HG02678 (cell line): ENCODE measurements at regions not wholly inside any gene's neighbourhood (a gene's known extent, or its start where the extent isn't known, plus 50 kb on each side); places are given as distances from the start of the nearest gene placed in this dataset.

Source experiments
- ATAC-seq: cut with Tn5 transposase; IDR thresholded peaks from one replicate; pipeline ENCODE4 v1.9.1; 2021; ENCODE audit warnings: mild to moderate bottlenecking, moderate library complexity; ENCODE audit not compliant: unreplicated experiment

DNA sequence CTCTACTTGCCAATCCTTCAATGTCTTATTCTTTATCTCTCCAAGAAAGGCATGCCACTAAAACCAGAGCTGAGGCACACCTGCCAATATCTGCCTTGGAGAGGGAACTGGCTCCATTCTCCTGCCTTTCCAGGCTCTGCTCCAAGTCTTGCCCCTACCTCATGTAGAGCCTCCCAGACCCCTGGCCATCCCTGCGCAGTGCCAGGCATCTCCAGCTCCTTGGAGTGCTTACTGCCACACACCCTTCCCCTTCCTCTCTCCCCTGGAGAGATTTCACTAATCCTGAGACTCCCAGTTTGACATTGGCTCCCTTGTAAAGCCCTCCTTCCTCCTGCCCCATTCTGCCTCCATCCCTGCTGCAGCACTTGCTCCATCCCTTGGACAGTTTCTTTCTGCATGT is 255.2 kb upstream of the ZMIZ1 start:
- no peak for ATAC-seq

DNA sequence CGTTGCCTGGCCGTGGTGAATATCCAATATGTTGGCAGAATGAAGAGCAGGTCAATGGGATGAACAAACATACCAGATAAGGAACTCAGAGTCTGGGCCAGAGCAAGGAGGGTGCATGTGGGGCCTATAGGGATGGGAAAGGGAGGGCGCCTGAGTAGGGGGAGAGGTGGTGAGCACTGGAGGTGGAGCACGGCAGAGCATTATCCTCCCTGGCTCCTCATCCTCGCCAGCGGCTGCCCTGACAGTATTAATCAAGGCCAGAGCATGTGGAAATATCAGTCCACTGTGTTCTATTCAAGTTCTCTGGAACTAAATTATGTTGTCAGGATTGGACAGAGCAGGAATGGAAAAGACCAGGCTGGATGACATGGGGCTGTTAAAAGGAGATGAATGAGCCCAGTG is 254.8 kb upstream of the ZMIZ1 start:
- no peak for ATAC-seq

GRCh38 chr10:78814407-78814806 is 254.4 kb upstream of the ZMIZ1 start:
- no peak for ATAC-seq

DNA sequence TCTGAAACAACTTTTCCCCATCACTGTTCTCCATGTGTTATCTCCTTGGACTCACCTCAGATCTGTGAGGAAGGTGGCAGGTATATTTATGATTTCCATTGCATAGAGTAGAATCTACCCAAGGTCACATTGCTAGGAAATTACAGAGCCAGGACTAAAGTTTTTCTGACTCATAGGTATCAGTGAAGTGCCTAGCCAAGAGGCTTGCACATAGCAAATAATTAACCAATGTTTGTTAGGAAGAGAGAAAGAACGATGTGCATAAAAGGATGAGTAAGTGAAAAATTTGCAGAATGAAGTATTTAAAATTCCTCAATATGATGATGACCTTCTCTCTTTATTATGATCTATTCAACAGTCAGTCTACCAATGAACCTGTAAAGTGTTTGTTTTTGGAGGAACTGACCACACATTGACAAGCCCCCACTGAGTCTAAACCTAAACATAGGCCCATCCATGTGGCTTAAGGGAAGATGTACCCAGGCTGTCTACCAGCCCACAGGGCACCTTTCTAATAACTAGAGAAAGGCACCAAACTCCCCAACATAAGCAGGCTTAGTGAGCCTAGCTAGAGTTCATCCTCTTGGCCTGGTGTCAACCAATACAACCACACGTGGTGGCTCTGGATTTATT is 252.9 kb upstream of the ZMIZ1 start:
- no peak for ATAC-seq

DNA sequence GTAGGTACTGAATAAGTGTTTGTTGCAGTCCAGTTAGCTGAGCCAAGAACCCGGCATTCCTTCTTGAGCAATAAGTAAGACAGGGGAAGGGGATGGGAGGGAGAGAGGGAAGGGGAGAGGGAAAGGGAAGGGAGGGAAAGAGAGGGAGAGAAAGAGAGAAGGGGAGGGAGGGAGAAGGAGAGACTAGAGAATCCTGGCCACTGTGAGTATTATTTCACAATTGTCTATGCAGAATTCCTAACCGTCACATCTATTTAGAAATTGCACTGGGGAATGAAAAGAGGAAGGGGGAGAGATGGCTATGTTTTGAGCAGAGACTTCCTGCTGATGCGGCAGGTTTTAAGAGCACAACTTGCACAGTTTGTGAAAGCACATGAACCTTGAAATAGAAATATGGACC is 251.4 kb upstream of the ZMIZ1 start:
- ATAC-seq: no peak

GRCh38 chr10:78817804-78818203 is 251.0 kb upstream of the ZMIZ1 start:
- no peak for ATAC-seq

DNA sequence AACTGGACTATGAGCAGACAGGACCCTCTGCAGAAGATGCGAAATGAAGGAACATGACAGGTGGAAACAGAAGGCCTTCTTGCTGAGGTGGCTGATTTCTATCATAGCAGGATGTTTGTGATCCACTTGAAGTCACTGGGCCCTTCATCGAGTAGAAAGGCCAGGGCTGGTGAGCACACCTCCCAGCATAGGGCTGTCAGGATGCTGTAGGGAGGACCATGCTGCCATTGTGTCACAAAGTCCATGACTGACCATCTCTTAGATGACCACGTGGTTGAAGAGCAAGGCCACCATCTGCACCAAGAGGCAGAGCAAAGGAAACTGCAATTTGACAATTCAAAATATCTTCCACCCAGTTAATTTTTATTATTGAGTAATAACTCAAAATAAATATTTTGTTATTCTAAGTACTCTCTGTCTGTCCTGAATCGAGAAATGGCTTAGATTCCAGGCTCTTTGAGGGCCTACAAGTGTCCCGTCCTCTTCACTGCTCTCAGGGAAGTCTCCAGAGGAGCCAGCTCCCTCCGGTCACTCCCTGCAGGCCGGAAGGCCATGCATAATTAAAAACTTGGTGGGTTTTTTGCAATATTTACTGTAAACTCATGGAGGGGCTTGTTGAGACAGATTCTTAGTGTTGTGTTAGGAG is 249.3 kb upstream of the ZMIZ1 start:
- ATAC-seq: no peak

- no peak for ATAC-seq
Measured at GRCh38 chr10:78820007-78820362, 248.8 kb upstream of the ZMIZ1 start.

DNA sequence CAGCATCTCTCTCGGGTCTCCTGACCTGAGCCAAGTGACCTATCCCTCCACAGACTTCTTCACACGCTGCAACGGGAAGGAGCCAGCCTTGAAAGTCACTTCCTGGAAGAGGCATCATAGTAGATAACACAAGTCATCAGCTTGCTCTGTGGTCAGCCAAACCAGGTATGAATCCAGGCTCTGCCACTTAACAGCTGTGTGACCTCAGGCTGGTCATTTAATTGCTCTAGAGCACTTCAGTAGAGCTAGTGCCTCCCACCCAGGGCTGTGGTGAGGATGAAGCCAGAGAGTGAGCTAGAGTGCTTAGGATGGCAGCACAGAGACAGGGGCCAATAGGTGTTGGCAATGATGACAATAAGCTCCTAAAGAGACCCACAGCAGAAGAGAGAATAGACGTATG is 247.7 kb upstream of the ZMIZ1 start:
- no peak for ATAC-seq

DNA sequence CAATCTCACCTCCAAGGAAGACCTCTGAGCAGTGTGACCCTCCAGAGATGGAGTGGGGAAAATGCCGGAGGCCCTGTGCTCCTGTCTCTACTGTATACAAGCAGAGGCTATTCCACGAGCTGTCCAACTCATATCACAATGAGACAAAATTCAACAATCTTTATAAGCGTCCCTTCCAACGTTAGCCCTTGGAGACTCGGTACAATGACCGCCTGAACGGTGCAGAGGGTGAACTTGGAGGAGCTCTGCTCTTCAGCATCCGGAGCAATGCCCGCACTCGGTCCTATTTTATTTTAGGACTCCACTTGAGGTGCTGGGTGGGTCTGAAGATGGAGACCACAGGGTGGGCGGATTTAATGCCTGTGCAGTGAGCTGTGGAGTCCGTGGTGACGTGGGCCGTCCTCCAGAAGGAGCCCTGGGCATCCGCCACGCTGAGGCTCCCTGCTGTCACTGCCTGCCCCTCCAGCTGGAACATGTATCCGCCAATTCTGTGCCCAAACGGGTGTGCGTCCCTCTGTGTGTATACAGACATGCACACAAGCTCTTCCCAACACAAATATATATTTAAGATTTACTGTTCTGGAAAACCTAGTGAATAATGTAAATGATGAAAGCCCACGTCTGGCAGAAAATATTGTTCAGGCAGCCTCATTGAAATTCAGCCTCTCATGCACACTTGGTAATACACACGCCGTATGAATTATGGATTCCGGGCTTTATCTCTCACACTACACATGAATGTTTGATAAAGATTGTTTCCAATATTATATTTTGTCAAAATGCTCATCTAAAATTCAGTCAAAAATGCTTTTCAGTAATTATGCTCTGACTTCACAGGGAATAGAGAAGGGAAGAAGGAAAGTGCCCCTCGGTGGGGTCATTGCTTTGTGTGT is 239.9 kb upstream of the ZMIZ1 start:
- no peak for ATAC-seq

GRCh38 chr10:78829565-78829964 is 239.2 kb upstream of the ZMIZ1 start:
- ATAC-seq: no peak

DNA sequence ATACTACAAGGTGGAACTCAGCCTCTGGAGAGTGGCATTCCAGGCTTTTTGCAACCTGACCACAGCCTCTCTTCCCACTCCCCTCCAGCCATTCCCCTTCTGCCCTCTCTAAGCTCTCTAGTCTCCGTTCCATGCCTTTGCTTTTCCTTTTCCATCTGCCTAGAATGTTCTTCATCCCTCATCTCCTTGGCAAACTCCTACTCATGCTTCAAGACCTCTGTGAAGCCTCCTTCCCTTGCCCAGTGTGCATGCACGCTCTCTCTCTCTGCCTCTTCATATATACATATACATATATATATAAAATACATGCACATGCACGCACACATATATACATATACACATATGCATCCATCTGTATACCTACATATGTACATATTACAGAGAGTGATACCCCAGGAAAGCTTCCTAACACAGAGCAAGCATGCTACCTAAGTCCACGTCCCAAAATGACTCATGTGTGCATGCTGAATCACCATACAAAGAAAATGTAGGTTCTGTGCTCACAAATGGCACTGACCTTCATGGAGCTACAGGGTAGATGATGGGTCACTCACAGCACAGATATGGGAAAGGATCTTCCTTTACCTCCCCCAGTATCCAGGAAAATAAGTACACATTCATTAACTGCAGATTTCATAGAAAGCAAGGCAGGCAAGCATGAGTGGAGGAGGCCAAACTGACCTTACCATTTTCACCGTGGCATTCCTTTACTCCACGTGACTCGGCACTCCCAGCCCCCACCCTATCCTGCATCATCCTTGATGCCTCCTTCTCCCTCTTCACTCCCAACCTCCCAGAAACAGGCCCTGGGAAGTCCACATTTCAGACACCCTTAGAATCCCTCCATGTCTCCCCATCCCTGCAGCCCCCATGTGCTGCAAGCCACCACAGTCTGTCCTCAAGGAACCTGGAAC is 238.4 kb upstream of the ZMIZ1 start:
- no peak for ATAC-seq

DNA sequence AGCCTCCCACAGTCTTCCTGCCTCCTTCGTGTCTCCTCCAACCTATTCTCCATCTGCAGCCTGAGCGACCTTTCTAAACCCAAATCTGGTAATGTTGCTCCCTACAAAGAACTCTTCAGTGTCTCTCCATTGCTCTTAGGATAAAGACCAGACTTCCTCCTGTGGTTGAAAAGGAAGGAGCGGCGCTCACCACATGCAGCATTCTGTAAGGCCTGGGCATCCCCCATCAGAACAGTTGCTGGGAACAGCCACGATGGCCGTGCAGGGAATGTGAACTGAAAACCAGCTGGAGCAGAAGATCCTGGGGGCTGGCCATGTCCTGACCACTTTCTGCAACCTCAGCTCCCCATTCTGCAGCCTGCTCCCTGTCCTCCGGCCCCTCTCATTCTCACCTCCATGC is 237.8 kb upstream of the ZMIZ1 start:
- ATAC-seq: no peak

- no peak for ATAC-seq
Measured at GRCh38 chr10:78831461-78831860, 237.3 kb upstream of the ZMIZ1 start.

- no peak for ATAC-seq
Measured at GRCh38 chr10:78832281-78832680, 236.5 kb upstream of the ZMIZ1 start.

GRCh38 chr10:78838141-78838657 is 230.6 kb upstream of the ZMIZ1 start:
- no peak for ATAC-seq

DNA sequence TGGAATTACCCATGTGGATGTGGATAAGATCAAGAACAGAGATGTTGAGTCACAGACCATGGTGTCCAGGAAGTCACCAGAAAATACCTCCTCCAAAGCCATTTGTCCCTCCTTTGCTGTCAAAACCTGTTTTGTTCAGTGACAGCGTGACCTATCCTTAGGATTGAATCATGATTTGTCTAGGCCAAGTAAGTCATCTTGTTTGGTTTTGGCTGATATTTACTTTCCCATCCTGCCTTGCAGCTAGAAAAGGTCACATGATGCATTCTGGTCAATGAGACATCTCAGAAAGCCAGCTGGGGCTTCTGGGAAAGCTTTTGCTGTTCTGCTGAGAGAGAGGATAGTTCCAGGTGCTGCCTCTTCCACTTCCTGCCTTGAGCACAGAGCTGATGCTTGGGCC is 225.3 kb upstream of the ZMIZ1 start:
- ATAC-seq: no peak

DNA sequence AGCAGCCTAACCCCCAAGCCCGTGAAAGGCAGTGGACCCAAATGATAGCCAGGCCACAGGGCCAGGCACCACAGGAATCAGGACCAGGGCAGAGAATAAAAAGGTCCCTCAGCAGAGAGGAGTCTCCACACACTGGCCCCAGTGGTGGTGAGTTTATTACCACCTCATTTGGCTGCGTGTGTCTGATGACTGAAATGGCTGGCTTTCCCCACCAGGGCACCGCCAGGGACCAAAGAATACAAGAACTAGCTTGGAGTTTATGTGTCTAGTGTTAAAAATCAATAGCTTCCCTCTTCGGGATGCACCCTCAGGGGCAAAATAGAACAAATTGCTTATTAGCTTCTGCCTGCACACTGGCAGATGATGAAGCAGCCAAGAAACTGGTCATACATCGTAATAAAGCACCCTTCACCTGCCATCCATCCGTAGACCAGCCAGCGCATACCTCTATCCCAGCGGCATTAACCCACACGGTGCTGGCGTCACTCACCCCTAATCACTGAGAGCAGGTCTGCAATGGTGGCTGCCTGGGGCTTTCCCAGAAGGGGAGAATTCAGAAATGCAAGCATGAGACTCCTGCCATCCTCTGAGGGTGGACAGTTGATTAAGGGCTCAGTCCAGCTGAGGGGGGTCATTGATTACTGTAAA is 223.7 kb upstream of the ZMIZ1 start:
- ATAC-seq: no peak

- no peak for ATAC-seq
Measured at GRCh38 chr10:78846071-78846470, 222.7 kb upstream of the ZMIZ1 start.

- no peak for ATAC-seq
Measured at GRCh38 chr10:78846760-78847159, 222.0 kb upstream of the ZMIZ1 start.
